Osteocyte (in vitro differentiated cells): ENCODE measurements at regions not wholly inside any gene's neighbourhood (a gene's known extent, or its start where the extent isn't known, plus 50 kb on each side); places are given as distances from the start of the nearest gene placed in this dataset.

Experiments
- DNase-seq: peaks from one replicate; pipeline ENCODE4 v3.0.0; 2021; ENCODE audit warnings: mixed read lengths; ENCODE audit not compliant: unreplicated experiment; ENCODE audit errors: extremely low spot score
- H3K27ac Mint-ChIP-seq: one replicate; pipeline ENCODE4 v1.8.0; 2021; ENCODE audit warnings: mild to moderate bottlenecking, mixed read lengths; ENCODE audit not compliant: unreplicated experiment
- H3K27me3 Mint-ChIP-seq: one replicate; pipeline ENCODE4 v1.8.0; 2021; ENCODE audit warnings: mixed read lengths; ENCODE audit not compliant: unreplicated experiment
- H3K36me3 Mint-ChIP-seq: one replicate; pipeline ENCODE4 v1.8.0; 2021; ENCODE audit warnings: mixed read lengths; ENCODE audit not compliant: unreplicated experiment
- H3K4me1 Mint-ChIP-seq: one replicate; pipeline ENCODE4 v1.8.0; 2021; ENCODE audit warnings: mixed read lengths; ENCODE audit not compliant: unreplicated experiment
- H3K4me3 Mint-ChIP-seq: one replicate; pipeline ENCODE4 v1.8.0; 2021; ENCODE audit warnings: mild to moderate bottlenecking, moderate library complexity, mixed read lengths; ENCODE audit not compliant: unreplicated experiment
- H3K9me3 Mint-ChIP-seq: one replicate; pipeline ENCODE4 v1.8.0; 2021; ENCODE audit warnings: mixed read lengths; ENCODE audit not compliant: unreplicated experiment
- TF ChIP-seq, protein P1 (sequence below): fragments of 200-600 bp; sonication (generic); IDR thresholded peaks from 2 replicates; pipeline ENCODE4 v1.5.0; 2021; ENCODE audit warnings: antibody characterized with exemption, mild to moderate bottlenecking, moderate library complexity

- Mint-ChIP-seq H3K27me3 (no peaks in the 10 kb centered on the region), H3K4me1 (no peaks in the 10 kb centered on the region), H3K27ac (no peak overlapping the region), H3K36me3 (no peaks in the 10 kb centered on the region), H3K9me3 (peaks cover 9% of the 10 kb centered on the region), H3K4me3 (no peak overlapping the region)
- TF ChIP-seq, protein P1, sequence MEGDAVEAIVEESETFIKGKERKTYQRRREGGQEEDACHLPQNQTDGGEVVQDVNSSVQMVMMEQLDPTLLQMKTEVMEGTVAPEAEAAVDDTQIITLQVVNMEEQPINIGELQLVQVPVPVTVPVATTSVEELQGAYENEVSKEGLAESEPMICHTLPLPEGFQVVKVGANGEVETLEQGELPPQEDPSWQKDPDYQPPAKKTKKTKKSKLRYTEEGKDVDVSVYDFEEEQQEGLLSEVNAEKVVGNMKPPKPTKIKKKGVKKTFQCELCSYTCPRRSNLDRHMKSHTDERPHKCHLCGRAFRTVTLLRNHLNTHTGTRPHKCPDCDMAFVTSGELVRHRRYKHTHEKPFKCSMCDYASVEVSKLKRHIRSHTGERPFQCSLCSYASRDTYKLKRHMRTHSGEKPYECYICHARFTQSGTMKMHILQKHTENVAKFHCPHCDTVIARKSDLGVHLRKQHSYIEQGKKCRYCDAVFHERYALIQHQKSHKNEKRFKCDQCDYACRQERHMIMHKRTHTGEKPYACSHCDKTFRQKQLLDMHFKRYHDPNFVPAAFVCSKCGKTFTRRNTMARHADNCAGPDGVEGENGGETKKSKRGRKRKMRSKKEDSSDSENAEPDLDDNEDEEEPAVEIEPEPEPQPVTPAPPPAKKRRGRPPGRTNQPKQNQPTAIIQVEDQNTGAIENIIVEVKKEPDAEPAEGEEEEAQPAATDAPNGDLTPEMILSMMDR: no peak
- DNase-seq: no peak
These were observed 210.1 kb downstream of the CDH9 start for GRCh38 chr5:26828294-26828693.

- Mint-ChIP-seq H3K4me3 (no peak overlapping the region), H3K9me3 (peaks cover 31% of the 10 kb centered on the region), H3K36me3 (no peaks in the 10 kb centered on the region), H3K27me3 (no peaks in the 10 kb centered on the region), H3K4me1 (no peaks in the 10 kb centered on the region), H3K27ac (no peak overlapping the region)
- TF ChIP-seq, protein P1: no peak
- DNase-seq: no peak
These were observed 225.2 kb downstream of the CDH9 start for GRCh38 chr5:26813235-26813634.

DNA sequence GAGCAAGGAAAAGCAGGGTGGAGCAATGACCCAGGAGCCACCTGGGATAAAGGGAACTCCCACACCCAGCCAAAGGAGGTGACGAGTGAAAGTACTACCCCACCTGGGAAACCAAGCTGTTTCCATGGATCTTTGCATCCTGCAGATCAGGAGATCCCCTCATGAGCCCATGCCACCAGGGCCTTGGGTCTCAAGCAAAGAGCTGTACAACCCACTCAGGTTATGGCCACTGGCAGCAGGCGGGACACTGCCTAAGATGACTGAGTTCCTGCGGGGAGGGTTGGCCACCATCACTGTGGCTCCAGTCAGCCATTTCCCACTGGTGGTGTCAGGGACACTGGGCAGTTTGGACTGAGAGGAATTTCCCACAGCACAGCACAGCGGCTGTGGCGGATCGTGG is 225.7 kb downstream of the CDH9 start:
- no peak for DNase-seq
- Mint-ChIP-seq H3K27me3 (no peaks in the 10 kb centered on the region), H3K9me3 (peaks cover 29% of the 10 kb centered on the region), H3K4me3 (no peak overlapping the region), H3K4me1 (no peaks in the 10 kb centered on the region), H3K36me3 (no peaks in the 10 kb centered on the region), H3K27ac (no peak overlapping the region)
- TF ChIP-seq, protein P1: no peak

DNA sequence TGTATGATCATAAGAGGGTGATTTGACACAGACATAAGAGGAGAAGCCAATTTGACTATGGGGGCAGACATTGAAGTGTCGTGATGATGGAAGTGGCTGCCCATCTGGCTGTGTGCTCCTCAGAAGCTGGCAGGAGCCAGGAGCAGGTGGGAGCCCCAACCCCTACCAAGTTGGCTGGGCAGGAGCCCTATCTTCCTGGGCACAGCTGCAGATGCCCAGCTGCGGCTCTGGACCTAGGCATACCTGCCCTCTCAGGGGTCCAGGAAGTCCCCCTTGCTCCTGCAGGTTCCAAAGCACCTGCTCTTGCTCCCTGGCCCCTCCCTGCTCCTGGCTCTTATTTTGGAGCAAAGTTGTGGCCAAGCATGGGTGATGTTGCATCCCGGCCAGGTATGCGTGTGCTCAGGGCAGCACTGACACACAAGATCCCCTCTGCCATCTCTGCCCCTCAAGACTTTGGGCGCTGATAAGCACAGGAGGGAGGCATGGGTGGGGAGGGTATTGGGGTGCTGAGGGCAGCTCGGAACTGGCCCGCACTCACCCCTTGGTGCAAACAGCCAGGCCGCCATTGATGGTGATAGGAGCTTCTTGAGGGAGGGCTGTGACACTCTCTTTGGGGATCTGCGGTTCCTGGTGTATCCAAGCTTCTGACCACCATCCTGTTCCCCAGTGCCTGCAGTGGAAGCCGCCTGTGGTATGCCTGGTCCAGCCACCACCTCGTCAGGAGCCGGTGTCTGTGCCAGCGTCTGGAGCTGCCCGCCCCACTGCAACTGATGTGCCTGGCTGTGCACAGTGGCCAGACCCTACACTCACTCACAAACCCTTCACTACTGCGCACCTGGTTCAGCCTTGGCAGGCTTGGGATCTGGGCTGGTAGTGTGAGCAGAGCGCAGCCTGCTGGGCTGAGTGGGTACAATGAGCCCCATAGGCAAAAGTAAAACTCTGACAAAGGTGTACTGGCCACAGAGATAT is 230.9 kb downstream of the CDH9 start:
- peaks cover 24% of the 10 kb centered on the region for H3K9me3 Mint-ChIP-seq
- H3K4me1 Mint-ChIP-seq: no peaks in the 10 kb centered on the region
- no peaks in the 10 kb centered on the region for H3K27me3 Mint-ChIP-seq
- no peak for DNase-seq
- H3K27ac Mint-ChIP-seq: no peak overlapping the region
- H3K36me3 Mint-ChIP-seq: no peaks in the 10 kb centered on the region
- no peak overlapping the region for H3K4me3 Mint-ChIP-seq
- TF ChIP-seq, protein P1: no peak

GRCh38 chr5:26805076-26805475 is 233.3 kb downstream of the CDH9 start:
- DNase-seq: no peak
- Mint-ChIP-seq H3K27me3 (peaks cover 2% of the 10 kb centered on the region), H3K9me3 (peaks cover 24% of the 10 kb centered on the region), H3K27ac (no peak overlapping the region), H3K4me3 (no peak overlapping the region), H3K4me1 (no peaks in the 10 kb centered on the region), H3K36me3 (no peaks in the 10 kb centered on the region)
- TF ChIP-seq, protein P1: no peak
